ENCODE measurements at regions not wholly inside any gene's neighbourhood (a gene's known extent, or its start where the extent isn't known, plus 50 kb on each side); places are given as distances from the start of the nearest gene placed in this dataset.

DNA sequence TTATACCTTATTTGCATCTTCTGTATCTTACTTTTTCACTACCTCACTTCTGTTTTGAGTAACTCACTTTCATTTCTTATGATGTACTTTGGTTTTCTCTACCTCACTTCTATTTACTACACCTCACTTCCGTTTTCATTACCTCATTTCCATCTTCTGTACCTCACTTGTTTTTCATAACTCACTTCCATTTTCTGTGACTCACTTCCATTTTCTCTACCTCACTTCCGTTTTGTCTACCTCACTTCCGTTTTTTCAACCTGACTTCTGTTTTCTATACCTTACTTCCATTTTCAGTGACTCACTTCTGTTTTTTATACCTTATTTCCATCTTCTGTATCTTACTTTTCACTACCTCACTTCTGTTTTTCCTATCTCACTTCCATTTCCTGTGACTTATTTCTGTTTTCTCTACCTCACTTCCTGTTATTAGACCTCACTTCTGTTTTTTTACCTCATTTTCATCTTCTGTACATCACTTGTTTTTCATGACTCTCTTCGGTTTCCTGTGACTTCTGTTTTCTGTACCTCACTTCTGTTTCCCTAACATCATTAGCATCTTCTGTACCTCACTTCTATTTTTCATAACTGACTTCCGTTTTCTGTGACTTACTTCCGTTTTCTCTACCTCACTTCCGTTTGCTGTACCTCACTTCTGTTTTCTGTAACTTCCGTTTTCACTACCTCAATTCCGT is 493.1 kb upstream of the AKR1E2 start:
- peak; percentile 11 for DNase-seq

DNA sequence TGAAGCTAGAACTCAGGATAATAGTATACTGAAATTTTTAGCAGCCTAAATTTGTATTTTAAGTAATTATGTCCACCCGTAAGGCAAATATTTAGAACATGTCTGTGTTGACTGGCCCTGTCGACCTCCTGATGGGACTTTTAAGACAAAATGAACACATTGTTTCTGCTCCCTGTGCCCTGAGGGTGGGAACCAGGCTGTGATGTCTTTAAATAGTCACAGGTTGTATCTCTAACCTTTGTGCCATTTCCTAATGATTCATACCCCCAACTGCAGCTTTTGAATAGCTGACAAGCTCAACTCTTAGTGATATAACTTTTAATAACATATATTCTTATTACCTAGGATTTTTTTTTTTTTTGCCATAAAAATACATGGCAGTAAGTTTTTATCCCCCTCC is 494.9 kb upstream of the AKR1E2 start:
- DNase-seq = no peak

DNA sequence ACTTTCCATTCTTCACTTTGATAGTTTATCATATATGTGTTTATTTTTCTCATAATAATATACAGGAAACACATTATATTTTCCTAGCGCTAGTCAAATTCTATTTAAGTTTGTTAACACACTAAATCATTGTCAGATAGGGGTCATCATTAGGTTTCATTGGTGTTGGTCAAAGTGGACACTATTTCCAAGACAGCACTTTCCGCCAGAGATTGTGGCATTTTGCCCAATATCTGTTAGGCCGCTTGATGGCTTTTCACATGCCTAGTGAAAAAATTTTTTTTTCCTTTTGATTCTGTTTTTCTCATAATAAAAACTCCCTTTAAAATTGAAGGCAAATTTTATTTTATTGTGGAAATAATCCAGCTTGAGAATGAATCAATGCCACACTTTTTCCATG is 495.4 kb upstream of the AKR1E2 start:
- DNase-seq = no peak

DNA sequence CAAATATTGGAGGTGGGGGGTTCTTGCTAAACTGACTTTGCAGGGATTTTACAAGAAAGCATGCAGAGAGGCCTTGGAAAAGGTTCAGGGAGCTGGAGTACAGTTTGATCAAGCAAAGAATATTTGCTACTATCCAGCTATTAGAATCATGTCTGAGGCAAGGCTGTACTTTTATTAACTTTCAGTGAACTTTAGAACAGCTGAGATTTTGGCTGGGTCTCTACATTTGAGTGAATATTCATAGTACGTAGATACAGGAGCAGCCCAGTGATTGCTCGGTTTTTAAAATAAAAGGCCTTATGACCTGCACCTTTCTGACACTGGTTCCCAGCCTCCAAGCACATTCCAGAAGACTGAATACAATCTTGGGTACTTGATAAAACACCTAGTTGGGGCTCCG is 496.8 kb upstream of the AKR1E2 start:
- DNase-seq = no peak

DNA sequence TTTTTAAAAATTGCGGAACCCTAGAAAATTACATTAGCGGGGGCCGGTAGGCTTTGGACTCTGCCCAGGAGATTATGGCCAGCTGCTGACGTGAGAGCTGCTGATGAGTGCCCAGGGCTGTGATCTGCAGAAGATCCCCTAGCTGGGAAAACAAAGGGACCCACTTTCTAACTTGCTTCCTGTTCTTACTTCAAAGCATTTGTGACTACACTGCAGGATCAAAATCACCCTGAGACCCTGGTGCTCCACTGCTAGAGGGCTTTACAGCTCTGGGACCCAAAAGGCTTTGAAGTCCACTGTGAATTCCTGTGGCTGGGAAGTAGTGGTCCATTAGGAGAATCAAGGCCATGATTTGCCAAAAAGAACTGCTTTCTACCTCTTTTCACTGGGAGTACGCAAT is 499.4 kb upstream of the AKR1E2 start:
- no peak for DNase-seq

DNA sequence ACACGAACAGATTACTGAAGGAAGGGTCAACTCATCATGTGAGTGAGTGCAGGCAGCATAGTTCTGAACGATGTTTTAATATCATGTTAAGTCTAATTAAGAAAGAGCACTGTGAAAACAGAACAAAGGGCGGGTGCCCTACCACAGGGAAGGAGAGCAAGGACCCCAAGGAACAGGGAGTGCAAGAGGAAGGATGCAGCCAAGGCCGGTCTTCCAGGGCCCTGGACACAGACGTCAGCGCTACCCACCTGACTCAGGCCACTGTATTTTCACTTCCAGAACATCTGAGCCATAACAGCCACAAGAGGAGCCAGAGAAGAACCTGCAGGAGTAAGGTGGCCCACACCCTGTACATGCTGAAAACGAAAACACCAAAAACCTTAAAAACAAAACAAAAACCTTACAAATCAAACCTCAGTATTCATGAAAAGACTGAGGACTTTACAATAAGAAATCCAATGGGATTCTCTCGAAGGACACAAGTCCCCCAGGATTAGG is 506.1 kb upstream of the AKR1E2 start:
- no peak for DNase-seq

DNA sequence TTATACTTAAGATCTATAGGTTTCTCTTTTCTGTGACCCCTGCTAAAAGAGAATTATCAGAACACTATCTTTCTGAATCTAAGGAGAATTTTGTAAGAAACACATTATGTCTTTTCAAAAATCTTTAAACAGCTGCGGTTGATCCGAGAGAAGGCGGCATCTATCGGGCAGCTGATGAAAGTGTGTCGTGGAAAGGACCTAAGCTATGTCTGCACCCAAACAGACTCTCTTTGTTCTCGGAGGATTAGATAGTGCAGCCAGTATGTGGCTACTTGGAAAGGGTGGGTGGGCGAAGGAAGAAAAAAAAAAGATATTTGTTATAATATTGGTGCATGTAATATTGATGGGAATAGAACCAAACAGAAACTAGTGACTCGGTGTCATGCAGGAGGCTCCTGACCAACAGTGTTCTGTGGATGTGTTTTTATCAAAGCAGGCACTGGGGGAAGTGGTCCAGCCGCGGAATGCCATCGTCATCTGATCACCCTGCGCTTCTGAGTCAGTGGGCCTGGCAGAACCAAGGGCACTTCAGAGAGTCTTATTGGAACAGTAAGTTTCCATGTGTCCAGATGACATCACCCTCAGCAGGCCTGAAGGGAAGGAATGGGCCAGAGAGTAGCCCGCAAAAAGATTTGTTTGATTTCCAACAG is 509.7 kb upstream of the AKR1E2 start:
- DNase-seq = no peak

DNA sequence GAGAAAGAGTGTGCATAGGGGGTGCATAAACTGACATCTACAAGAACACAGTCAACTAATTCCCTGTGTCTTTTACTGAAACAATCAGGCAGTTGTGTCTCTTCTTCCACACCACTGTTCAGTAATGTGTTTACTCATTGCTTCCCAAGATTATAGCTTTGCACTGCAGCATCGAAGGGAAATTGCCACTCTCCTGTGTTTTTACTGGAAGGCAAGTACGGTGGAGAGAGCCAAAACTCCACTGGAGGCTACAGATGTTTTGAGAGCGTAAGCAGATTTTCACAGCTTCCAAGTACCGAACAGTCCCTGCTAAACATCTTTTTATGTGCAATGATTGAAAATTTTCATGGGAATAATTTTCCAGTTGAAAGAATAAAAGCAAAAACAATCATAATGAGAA is 510.5 kb upstream of the AKR1E2 start:
- DNase-seq = no peak

DNA sequence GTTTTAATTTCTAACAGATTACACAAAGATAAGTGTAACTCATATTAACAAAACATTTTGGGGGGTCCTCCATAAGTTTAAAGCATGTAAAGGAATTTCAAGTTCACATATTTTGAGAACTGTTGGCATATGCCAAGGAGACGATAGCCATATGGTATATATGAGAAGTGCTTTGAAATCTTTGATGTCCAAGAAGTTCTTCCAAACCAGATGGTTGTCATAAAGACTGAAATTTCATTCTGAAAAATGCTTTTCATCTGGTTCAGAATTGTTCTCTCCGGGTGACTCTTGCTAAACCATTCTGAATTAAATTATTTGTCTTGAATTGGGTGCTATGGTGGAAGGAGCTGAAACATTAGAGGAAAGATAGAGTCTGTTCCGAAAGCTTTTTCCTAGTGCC is 513.0 kb upstream of the AKR1E2 start:
- DNase-seq = no peak

DNA sequence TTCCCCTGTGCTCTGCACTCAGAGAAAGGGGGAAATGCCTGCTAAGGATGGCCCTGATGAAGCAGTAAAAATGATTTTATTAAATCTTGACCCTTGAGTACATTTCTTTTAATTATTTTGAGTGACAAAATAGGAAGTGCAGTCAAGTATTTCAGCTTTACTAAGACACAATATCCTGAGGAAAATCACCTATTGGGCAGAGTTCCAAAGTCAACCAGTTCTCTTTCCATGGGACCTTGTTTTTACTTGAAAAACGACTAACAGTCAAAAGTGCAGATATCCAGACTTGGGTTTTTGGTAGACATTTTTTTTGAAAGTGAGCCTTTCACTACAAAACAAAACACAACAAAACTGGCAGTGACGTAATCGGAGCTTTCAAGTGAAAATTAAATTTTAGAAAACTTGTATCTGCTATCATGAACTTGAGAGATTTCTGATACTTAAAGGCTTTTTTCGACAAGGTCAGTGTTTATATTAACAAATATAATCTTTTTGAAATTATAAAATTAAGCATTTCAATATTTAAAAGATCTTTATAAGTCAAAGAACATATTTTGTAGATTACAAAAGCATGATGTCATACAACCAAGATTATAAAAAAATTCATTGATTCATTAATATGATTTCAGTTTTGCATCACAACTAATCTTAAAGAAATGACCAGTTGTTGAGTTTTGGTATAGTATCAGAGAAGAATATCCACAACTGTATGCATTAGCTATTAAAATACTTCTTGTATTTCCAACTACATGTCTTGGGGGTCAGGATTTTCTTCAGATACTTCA is 513.8 kb upstream of the AKR1E2 start:
- no peak for DNase-seq

DNA sequence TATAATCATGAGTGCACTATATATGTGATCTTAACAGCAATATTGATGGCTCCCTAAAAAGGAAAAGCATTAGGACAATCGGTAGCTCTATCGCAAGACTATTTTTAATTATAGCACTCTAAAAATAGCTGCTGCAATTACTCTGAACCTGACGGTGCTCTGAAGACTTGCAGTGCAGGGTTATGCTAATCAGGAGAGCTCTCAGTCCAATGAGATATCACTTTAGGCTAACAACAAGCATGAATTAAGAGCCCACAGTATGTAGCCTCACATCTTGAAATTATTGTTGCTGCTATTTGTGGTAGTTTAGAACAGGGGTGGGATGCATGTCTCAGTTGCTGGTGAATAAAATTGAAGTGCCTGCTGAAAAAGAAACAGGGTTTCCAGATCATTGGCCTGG is 515.8 kb upstream of the AKR1E2 start:
- no peak for DNase-seq

DNA sequence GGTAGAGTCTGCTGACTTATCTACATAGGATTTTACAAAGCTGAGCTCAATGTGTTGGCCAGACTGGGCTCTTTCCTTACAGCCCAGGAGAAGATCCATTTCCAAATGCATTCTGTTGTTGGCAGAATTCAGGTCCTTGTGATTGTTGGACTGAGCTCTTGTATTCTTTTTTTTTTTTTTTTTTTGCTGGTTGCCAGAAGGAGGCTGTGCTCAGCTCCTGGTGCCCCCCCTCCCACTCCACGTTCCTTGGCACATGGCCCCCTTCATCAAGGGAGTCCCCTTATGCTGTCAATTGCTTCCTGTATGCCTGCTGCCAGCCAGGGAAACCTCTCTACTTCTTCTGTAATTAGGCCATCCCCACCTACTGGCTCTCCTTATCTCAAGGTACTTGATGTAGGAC is 518.1 kb upstream of the AKR1E2 start:
- DNase-seq = no peak

DNA sequence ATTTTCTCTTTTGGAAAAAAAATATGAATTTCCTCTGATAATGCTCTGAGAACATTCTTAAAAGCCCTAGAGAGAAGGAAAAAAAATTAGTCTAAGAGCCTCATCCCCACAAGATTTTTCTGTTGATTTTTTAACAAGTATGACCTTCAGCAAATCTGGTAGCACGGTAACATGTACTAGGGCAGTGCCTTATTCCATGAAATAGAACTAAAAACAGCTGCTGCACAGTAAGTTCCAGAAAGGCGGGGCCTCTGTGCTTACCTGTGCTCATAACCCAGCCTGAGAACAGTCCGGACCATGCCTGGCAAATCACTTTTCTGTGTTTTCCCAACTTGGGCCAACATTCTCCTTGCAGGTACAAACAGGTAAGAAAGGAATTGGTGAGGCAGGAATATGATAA is 519.1 kb upstream of the AKR1E2 start:
- no peak for DNase-seq

DNA sequence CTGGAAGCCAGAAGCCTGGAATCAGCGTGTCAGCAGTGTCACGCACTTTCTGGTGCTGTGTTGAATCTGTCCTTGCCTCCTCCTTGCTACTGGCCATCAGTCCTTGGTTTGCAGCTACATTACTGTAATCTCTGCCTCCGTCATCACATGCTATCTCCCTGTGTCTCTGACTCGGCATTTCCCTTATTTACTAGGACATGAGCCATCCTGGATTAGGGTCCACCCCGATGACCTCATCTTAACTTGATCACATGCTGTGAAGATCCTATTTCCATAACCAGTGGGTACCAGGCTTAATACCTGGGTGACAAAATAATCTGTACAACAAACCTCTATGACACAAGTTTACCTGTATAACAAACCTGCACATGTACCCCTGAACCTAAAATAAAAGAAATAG is 518.0 kb upstream of the KLF6 start:
- no peak for DNase-seq

DNA sequence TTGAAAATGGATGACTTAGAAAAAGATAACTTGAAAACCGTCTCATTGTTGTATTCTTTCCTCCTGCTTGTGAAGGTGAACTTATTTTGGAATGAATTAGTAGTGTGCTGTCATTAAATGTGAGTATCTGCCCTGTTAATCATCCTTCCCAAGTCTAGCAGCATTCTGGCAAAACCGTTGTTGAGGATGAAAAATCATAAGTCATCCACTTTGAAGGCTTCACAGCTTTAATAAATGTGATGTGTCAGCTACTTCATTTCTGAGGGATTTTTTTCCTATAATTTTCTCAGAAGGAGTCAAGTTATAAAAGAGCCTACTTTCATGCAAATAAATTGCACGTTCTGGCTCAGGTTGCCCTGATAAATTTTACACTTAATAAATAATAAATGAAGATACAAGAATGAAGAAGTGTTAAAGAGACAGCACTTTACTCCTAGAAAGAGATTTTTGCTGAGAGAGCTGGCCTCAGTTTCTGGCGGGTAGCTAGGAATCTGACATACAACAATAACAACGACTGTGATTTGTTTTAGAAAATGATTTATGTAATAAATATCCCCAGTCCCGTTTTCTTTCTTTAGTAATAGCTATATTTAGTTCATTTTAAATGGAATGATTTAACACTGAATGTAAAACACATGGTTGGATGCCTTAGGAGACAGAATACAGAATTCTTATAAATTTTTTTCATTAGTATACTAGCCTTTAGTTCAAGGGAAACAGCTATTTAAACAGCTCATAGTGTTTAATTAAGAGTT is 516.5 kb upstream of the KLF6 start:
- DNase-seq = no peak

DNA sequence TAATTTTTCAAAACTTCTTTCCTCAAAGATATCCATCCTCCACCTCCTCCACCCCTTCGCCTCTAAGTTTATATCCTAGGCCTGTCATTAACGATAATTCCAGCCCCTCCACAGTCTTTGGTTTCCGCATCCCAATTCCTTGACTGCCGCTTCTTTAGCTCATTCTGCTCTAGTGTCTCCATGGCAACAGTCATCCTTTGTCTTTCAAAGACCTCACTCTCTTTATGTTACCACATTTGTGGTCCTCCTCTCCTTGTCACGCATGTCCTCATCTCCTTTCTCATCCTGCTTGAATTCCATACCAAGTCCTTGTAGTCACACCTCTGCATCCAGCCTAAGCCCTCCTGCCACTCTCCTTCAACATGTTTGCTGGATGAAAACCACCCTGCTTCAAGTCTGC is 511.2 kb upstream of the KLF6 start:
- no peak for DNase-seq

DNA sequence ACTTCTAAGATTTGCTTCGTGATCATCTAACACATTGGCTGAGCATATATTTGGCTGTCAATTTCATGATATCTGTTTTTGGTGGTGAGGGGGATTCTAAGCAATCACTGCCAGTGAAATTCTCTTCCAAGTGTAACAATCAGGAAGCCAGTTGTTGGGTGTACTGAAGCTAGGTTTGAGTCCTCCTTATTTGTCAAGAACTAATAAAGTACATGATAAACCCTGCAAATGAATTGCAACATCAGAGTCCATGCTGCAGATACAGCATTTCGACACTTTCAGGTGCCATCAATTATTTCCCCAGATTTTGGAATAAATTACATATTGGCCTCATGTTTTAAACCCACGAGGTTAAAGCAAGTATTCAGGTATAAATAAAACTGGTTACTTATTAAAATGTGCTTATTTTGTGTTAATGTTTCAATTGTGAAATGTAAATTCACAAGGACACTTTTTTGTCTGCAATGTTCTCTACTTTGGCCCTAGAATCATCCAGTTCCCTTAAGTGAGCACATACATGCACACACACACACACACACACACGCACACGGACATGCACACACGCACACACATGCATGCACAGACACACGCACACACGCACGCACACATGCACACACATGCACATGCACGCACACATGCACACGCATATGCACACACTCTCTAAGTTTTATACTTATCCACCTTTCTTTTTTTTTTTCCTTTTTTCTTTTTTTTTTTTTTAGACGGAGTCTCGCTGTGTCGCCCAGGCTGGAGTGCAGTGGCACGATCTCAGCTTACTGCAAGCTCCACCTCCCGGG is 510.2 kb upstream of the KLF6 start:
- DNase-seq = no peak

DNA sequence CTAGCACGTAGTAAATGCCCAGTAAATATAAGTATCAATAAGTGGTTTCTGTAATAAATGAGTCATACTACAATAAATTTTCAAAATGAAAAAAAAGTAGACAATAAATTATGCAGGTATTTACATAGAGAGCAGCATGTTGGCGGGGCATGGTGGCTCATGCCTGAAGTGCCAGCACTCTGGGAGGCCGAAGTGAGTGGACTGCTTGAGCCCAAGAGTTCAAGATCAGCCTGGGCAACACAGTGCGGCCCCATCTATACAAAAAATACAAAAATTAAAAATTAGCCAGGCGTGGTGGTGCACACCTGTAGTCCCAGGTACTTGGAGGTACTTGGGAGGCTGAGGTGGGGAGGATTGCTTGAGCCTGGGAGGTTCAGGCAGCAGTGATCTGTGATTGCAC is 509.3 kb upstream of the KLF6 start:
- no peak for DNase-seq

DNA sequence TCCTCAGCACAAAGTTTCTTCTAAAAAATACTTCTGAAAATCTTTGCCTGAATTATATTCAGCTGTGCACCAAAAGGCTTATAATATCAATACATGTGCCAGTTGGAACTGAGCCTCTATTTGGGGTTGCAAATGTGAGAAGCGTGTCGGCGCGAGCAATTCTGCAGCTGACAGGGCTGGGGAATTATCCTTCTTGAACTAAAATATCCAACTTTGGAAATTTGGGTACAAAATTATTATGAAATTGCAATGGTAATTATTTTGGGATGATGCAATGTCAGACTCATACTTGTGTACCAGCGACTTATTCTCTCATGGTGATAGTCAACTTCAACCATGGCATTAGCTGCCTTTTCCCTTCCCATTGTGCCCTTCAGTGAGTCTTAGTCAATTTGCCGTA is 507.0 kb upstream of the KLF6 start:
- DNase-seq = no peak

DNA sequence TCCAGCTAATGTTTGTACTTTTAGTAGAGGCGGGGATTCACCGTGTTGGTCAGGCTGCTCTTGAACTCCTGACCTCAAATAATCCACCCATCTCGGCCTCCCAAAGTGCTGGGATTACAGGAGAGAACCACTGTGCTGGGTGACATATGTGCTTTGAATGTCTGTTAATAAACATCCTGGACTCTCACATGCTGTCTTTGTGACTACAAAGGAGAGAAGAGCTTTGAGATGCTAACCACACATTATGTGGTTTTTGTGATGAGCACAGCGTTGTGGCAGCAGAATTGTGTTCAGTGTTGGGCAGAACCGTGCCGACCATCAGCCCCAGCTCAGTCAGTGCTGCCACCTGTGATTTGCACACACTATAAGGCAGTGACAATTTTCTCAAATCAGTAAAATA is 500.1 kb upstream of the KLF6 start:
- peak; percentile 26 for DNase-seq

DNA sequence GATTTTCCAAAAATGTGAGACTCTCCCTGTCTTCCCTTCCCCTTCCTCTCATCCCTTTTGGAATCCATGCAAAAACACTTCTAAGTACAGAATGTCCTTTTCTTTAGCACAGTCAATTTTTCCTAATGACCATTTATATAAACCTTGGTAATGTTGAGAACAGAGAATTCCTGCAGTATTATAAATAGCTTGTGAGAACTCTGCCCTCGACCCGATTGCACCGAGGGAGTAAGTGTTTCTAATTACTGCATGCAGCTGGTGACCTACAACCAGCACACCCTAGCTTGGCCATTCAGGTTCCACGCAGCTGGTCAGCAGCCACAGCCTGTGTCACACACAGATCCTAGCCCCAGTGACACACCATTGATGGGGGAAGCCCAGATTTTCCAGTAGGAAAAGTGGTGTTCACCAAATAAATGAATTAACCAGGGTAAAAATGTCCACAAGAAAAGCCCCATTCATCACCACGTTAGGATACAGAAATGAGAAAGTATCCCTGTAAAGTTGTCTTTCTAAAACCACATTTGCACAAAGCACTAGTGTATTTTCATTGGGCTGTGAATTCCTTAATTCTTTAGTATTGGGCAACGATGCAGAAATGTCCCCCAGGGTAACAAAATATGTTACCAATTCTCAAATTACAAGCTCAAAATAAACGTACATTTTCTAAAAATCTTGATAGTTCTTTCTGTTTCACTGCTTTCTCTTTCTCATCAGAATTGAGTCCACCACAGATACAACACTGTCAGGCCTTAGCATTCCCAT is 499.0 kb upstream of the KLF6 start:
- no peak for DNase-seq

DNA sequence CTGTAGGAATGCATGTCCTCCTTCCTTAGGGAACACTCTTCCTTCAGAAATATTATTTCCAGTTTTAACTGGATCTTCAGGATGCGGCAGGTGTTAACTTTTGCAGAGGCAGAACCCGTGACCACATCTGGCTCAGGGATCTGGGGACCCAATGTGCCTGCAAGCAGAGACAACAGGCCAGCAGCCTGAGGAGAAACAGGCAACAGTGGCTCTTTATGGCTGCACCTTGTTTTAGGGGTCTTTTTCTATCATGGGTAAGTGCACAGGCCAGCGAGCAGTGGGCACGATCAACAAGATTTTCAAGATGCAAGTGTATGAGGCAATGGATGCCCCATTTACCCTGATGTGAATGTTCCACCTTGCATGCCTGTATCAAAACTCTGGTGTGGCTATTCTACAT is 497.5 kb upstream of the KLF6 start:
- DNase-seq = no peak

All from CD4-positive, alpha-beta T cell treated with Interleukin-4 for 4 hours (primary cell).